ENCODE measurements at regions not wholly inside any gene's neighbourhood (a gene's known extent, or its start where the extent isn't known, plus 50 kb on each side); places are given as distances from the start of the nearest gene placed in this dataset.

DNA sequence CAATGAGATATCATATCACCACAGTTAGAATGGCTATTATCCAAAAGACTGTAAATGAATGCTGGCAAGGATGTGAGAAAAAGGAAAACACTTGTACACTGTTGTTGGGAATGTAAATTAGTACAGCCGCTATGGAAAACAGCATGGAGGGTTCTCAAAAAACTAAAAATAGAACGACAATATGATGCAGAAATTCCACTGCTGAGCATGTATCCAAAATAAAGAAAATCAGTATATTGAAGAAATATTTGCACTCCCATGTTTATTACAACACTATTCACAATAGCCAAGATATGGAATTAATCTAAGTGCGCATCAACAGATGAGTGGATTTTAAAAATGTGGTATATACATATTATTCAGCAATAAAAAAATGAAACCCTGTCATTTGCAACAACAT, 898.9 kb upstream of the MAN1A1 start:
- TF ChIP-seq SREBF1 (IDR thresholded peaks at IDR 0.05; ENCODE audit: borderline replicate concordance, low read depth, low read length) (no peak), SMARCC2 (IDR thresholded peaks at IDR 0.05; ENCODE audit: low read depth) (no peak), ZC3H4 (CRISPR knock-in tag; IDR thresholded peaks at IDR 0.05; ENCODE audit: borderline replicate concordance) (no peak), CBFA2T2 (conservative IDR thresholded peaks at IDR 0.05) (no peak), ZNF780A (CRISPR knock-in tag; IDR thresholded peaks at IDR 0.05) (no peak)
- TF ChIP-seq, protein P1, sequence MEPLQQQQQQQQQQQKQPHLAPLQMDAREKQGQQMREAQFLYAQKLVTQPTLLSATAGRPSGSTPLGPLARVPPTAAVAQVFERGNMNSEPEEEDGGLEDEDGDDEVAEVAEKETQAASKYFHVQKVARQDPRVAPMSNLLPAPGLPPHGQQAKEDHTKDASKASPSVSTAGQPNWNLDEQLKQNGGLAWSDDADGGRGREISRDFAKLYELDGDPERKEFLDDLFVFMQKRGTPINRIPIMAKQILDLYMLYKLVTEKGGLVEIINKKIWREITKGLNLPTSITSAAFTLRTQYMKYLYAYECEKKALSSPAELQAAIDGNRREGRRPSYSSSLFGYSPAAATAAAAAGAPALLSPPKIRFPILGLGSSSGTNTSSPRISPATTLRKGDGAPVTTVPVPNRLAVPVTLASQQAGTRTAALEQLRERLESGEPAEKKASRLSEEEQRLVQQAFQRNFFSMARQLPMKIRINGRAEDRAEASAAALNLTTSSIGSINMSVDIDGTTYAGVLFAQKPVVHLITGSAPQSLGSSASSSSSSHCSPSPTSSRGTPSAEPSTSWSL (CRISPR knock-in tag; IDR thresholded peaks at IDR 0.05; ENCODE audit: borderline replicate concordance), result no peak
- TF ChIP-seq, protein P2, sequence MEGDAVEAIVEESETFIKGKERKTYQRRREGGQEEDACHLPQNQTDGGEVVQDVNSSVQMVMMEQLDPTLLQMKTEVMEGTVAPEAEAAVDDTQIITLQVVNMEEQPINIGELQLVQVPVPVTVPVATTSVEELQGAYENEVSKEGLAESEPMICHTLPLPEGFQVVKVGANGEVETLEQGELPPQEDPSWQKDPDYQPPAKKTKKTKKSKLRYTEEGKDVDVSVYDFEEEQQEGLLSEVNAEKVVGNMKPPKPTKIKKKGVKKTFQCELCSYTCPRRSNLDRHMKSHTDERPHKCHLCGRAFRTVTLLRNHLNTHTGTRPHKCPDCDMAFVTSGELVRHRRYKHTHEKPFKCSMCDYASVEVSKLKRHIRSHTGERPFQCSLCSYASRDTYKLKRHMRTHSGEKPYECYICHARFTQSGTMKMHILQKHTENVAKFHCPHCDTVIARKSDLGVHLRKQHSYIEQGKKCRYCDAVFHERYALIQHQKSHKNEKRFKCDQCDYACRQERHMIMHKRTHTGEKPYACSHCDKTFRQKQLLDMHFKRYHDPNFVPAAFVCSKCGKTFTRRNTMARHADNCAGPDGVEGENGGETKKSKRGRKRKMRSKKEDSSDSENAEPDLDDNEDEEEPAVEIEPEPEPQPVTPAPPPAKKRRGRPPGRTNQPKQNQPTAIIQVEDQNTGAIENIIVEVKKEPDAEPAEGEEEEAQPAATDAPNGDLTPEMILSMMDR (IDR thresholded peaks at IDR 0.05 in 2 of 3, conservative IDR thresholded peaks at IDR 0.05 in 1 of 3; ENCODE audit: insufficient read depth in 2 of 3, low read depth in 1 of 3, low read length in 3 of 3), result no peak
